Transverse colon (tissue), 3 donors: ENCODE measurements at regions not wholly inside any gene's neighbourhood (a gene's known extent, or its start where the extent isn't known, plus 50 kb on each side); places are given as distances from the start of the nearest gene placed in this dataset.

ENCODE experiments used
- CTCF ChIP-seq, 5 experiments: fragments of 200-600 bp in 3 of 5; fragments of 450-650 bp in 2 of 5; sonication (generic) in 3 of 5; IDR thresholded peaks; 1 replicate in 2 of 5; 2 replicates in 3 of 5; pipeline ENCODE4 v1.5.1; 2016 to 2017; ENCODE audit warnings: antibody characterized with exemption in 5 of 5, inconsistent platforms in 3 of 5, mild to moderate bottlenecking in 2 of 5, moderate library complexity in 1 of 5
- EP300 ChIP-seq: sonication (generic); formaldehyde crosslinking; IDR thresholded peaks from one replicate; pipeline ENCODE4 v1.6.1; 2017; ENCODE audit warnings: antibody characterized with exemption, low read depth
- POLR2A ChIP-seq: fragments of 450-650 bp; IDR thresholded peaks from one replicate; pipeline ENCODE4 v1.6.1; 2016; ENCODE audit warnings: antibody characterized with exemption, mild to moderate bottlenecking, moderate library complexity

- no peak for TF ChIP-seq POLR2A
- TF ChIP-seq CTCF (IDR thresholded peaks at IDR 0.05): no peak
- no peak for TF ChIP-seq EP300
Measured at GRCh38 chr9:117957267-117957666, 253.1 kb downstream of the TLR4 start.
